GM12874 (cell line): ENCODE measurements at regions not wholly inside any gene's neighbourhood (a gene's known extent, or its start where the extent isn't known, plus 50 kb on each side); places are given as distances from the start of the nearest gene placed in this dataset.

Experiments
- TF ChIP-seq, protein P1 (sequence below): IDR thresholded peaks from 2 replicates; pipeline ENCODE4 v1.5.1; 2011; ENCODE audit warnings: low read depth, mild to moderate bottlenecking, control low read depth, low read length, moderate library complexity; ENCODE audit not compliant: insufficient read depth

DNA sequence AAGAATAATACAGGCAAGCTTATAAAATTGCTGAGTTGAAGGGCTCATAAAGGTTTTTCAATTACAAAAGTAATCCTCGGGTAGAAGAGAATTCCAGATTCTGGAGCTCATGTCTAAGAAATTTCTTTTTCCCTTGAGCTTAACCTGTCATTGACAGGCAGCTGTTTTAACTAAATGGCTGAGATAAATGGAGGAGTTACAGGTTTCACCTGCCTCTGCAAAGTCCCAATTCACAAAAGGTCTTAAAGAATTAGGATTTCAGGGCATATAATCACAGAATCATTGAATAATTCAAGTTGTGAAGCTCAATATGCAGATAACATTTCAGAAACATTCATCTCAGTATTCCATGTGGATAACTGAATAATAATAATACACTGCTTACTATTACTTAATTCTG, 660.1 kb upstream of the NRSN1 start:
- TF ChIP-seq, protein P1, sequence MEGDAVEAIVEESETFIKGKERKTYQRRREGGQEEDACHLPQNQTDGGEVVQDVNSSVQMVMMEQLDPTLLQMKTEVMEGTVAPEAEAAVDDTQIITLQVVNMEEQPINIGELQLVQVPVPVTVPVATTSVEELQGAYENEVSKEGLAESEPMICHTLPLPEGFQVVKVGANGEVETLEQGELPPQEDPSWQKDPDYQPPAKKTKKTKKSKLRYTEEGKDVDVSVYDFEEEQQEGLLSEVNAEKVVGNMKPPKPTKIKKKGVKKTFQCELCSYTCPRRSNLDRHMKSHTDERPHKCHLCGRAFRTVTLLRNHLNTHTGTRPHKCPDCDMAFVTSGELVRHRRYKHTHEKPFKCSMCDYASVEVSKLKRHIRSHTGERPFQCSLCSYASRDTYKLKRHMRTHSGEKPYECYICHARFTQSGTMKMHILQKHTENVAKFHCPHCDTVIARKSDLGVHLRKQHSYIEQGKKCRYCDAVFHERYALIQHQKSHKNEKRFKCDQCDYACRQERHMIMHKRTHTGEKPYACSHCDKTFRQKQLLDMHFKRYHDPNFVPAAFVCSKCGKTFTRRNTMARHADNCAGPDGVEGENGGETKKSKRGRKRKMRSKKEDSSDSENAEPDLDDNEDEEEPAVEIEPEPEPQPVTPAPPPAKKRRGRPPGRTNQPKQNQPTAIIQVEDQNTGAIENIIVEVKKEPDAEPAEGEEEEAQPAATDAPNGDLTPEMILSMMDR: no peak

DNA sequence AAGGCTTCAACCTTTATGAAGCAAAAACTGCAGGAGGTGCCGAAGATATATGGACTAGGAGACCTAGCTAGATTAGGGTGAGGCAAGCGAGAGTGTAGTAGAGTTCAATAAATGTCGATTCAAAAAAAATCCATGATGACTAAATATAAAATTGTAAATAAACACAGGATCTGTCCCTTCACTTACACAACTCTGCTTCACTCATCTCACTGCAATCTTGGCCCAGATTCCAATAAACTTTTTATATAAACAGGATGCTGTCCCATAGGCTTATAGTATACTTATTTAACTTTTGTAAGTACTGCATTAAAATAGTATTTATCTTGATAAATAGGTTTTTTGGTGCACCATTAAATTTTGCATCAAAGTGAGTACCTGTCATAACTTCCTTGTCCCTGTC, 648.4 kb upstream of the NRSN1 start:
- TF ChIP-seq, protein P1: no peak

DNA sequence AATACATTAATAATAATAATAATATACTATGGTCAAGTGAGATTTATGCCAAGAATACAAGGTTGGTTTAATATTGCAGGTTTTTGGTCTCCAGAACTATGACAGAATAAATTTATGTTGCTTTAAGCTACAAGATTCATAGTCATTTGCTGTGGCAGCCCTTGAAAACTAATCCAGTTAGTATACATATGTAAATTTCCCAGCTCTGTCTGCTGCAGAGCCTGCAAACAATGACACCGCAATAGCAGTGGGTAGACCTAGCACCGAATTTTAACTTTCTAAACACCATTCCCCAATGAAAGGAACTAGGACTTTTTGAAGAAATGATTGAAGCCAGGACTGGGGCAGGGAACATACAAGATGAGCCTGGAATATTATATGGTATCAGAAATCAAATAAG, 647.7 kb upstream of the NRSN1 start:
- TF ChIP-seq, protein P1: no peak

DNA sequence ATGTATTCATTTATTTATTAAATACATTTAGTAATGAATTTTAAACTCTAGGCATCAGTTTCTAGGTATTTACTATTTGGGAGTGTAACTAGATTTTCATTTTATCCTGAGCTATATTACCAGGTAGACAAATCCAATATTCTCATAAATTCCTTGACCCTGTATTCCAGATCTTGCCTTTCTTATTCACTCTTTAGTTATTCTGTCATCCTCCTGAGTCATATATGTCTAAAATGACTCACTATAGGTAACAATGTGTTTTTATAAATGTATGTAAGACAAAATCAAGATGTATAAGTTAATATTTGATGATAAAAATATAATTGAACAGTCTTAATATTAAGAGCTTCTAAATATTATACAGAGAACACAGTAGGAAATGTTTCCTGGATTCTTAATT, 642.1 kb upstream of the NRSN1 start:
- TF ChIP-seq, protein P1: no peak

DNA sequence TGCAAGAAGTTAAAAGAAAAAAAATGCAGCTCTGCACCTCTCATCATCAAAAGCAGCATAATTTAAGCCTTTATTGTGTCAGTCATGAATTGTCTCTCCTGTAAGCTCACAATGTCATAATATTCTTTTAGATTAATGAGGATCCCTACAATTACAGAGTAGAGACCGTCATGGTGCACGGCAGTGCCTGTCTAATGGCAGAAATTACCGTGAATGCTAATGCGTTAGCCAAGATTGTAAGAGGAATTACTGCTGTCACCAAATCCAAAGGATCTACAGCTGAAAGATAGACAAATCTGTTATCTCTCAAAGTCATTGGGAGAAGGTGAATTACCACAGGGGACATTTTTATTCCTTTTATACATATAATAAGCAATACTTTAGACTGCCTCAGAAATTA, 631.6 kb upstream of the NRSN1 start:
- TF ChIP-seq, protein P1: no peak

DNA sequence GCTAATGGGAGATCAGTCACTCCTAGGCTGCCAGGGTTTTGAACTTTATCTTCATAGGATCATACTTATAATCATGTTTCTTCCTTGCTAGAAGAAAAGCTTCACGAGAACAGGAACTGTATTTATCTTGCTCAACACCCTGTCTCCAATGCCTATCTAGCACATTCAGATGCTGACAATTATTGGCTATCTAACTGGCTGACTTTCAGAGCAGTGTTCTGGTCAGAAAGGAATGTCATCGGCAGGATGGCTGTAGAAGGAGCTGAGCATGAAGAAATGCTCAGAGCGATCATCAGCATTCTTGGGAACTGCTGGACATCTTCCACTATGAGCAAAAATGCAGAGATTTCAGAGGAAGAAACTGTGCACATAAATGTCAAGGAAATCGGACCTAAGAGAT, 628.0 kb upstream of the NRSN1 start:
- TF ChIP-seq, protein P1: no peak

DNA sequence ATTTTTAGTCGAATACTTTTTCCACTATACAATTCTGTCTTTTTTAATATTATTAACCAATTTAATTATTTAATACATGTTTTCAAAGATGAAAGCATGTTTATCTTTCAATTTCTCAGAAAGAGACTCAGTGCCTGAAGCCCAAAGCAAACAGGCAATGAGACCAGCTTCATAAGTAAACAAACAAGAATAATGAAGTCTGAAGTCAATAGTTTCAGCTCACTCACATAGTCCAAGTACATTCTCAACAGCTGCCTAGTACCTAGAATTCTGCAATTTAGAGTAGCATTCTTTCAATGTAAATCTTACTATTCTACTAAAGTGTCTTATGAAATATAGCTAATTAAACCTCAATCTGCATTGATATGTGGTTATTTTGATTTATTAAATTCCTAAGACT, 626.5 kb upstream of the NRSN1 start:
- TF ChIP-seq, protein P1: no peak

DNA sequence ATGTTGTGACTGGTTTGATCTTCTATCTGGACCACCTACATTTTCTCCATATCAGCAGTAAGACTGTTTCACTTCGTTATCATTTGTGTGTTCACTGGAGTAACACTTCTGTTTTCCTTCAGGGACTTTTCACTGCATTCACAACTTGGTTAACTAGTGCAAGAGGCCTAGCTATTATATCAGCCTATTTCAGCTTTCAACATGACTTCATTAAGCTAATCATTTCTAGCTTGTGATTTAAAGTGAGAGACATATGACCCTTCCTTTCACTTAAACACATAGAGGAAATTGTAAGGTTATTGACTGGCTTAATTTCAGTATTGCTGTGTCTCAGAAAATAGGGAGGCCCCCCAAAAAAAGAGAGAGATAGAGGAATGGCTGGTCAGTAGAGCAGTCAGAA, 622.8 kb upstream of the NRSN1 start:
- TF ChIP-seq, protein P1: no peak
